ENCODE measurements at regions not wholly inside any gene's neighbourhood (a gene's known extent, or its start where the extent isn't known, plus 50 kb on each side); places are given as distances from the start of the nearest gene placed in this dataset.

GRCh38 chr16:35492225-35492624, 2032.8 kb downstream of the TP53TG3F start:
- Mint-ChIP-seq H3K4me1 (no peaks in the 10 kb centered on the region), H3K27me3 (no peaks in the 10 kb centered on the region), H3K4me3 (no peak overlapping the region), H3K27ac (no peak overlapping the region), H3K9me3 (ENCODE audit: insufficient read depth) (peaks cover 26% of the 10 kb centered on the region)
- 61% methylated on average over 26 of the region's 28 CpGs for WGBS (ENCODE audit: insufficient coverage)
- Histone ChIP-seq H3K79me2 (ENCODE audit: control insufficient read depth, insufficient read depth, low read length) (no peaks in the 10 kb centered on the region), H3K9ac (ENCODE audit: low read length) (no peak overlapping the region), H2AFZ (ENCODE audit: insufficient read depth, low read depth, low read length, poor library complexity, severe bottlenecking) (no peak overlapping the region), H4K20me1 (ENCODE audit: control insufficient read depth, insufficient read depth, low read length, poor library complexity, severe bottlenecking) (no peaks in the 10 kb centered on the region), H3K4me2 (replicated peaks; ENCODE audit: low read depth, low read length, poor library complexity, severe bottlenecking) (no peak overlapping the region), H3K9me3 (ENCODE audit: control extremely low read depth in 1 of 3, control insufficient read depth in 2 of 3, insufficient read depth in 1 of 3, low read length in 2 of 3) (peaks cover 2 to 10% (median 7%) of the 10 kb centered on the region in 3 donors), H3K4me1 (ENCODE audit: control insufficient read depth in 2 of 2, insufficient read depth in 2 of 2, low read length in 2 of 2) (no peaks in the 10 kb centered on the region), H3K27me3 (replicated peaks in 1 of 4; ENCODE audit: control extremely low read depth in 1 of 4, control insufficient read depth in 3 of 4, insufficient read depth in 4 of 4, low read length in 3 of 4) (no peaks in the 10 kb centered on the region), H3K36me3 (replicated peaks in 1 of 2; ENCODE audit: control extremely low read depth in 1 of 2, control insufficient read depth in 1 of 2, extremely low read depth in 1 of 2, insufficient read depth in 2 of 2, low read length in 1 of 2) (no peaks in the 10 kb centered on the region), H3K4me3 (ENCODE audit: control extremely low read depth in 1 of 5, extremely low read depth in 1 of 5, insufficient read depth in 1 of 5, low read depth in 2 of 5, low read length in 4 of 5) (no peak overlapping the region), H3K27ac (ENCODE audit: low read length in 2 of 2) (no peak overlapping the region)
- CTCF ChIA-PET: no interaction called here
- DNase-seq: no peak
- no peak for ATAC-seq (ENCODE audit: low read depth)
- TF ChIP-seq EZH2 (IDR thresholded peaks at IDR 0.05; ENCODE audit: borderline replicate concordance, insufficient read depth, low read depth, low read length, poor library complexity, severe bottlenecking) (no peak), CTCF (IDR thresholded peaks at IDR 0.05) (no peak)
- POLR2A ChIA-PET: no interaction called here
- intact Hi-C loops (cut with micrococcal nuclease): no loop called here

- peaks cover 29% of the 10 kb centered on the region for H3K9me3 Mint-ChIP-seq (ENCODE audit: insufficient read depth)
- ChIA-PET POLR2A (no interaction called here), CTCF (no interaction called here)
- Histone ChIP-seq H3K27ac (ENCODE audit: low read length in 2 of 2) (no peak overlapping the region), H3K4me3 (ENCODE audit: control extremely low read depth in 1 of 5, extremely low read depth in 1 of 5, insufficient read depth in 1 of 5, low read depth in 2 of 5, low read length in 4 of 5) (no peak overlapping the region), H3K4me2 (replicated peaks; ENCODE audit: low read depth, low read length, poor library complexity, severe bottlenecking) (no peak overlapping the region), H3K9ac (ENCODE audit: low read length) (no peak overlapping the region), H3K27me3 (replicated peaks in 1 of 4; ENCODE audit: control extremely low read depth in 1 of 4, control insufficient read depth in 3 of 4, insufficient read depth in 4 of 4, low read length in 3 of 4) (no peaks in the 10 kb centered on the region), H3K79me2 (ENCODE audit: control insufficient read depth, insufficient read depth, low read length) (no peaks in the 10 kb centered on the region), H3K4me1 (ENCODE audit: control insufficient read depth in 2 of 2, insufficient read depth in 2 of 2, low read length in 2 of 2) (no peaks in the 10 kb centered on the region), H2AFZ (ENCODE audit: insufficient read depth, low read depth, low read length, poor library complexity, severe bottlenecking) (no peak overlapping the region), H3K36me3 (replicated peaks in 1 of 2; ENCODE audit: control extremely low read depth in 1 of 2, control insufficient read depth in 1 of 2, extremely low read depth in 1 of 2, insufficient read depth in 2 of 2, low read length in 1 of 2) (no peaks in the 10 kb centered on the region), H4K20me1 (ENCODE audit: control insufficient read depth, insufficient read depth, low read length, poor library complexity, severe bottlenecking) (no peaks in the 10 kb centered on the region), H3K9me3 (ENCODE audit: control extremely low read depth in 1 of 3, control insufficient read depth in 2 of 3, insufficient read depth in 1 of 3, low read length in 2 of 3) (peaks cover 5 to 31% (median 10%) of the 10 kb centered on the region in 3 donors)
- no peak overlapping the region for H3K27ac Mint-ChIP-seq
- no peak overlapping the region for H3K4me3 Mint-ChIP-seq
- DNase-seq (no peak), ATAC-seq (ENCODE audit: low read depth) (no peak)
- H3K27me3 Mint-ChIP-seq: no peaks in the 10 kb centered on the region
- TF ChIP-seq CTCF (IDR thresholded peaks at IDR 0.05) (no peak), EZH2 (IDR thresholded peaks at IDR 0.05; ENCODE audit: borderline replicate concordance, insufficient read depth, low read depth, low read length, poor library complexity, severe bottlenecking) (no peak)
- no CpG with 5 or more reads among the region's 1 CpG for WGBS (ENCODE audit: insufficient coverage)
- intact Hi-C loops (cut with micrococcal nuclease): no loop called here
- H3K4me1 Mint-ChIP-seq: no peaks in the 10 kb centered on the region
These were observed 2038.0 kb downstream of the TP53TG3F start for GRCh38 chr16:35497399-35497798.

All from B cell (primary cell).